ENCODE measurements at regions not wholly inside any gene's neighbourhood (a gene's known extent, or its start where the extent isn't known, plus 50 kb on each side); places are given as distances from the start of the nearest gene placed in this dataset.

GRCh38 chr1:177784936-177785335 lies 184.9 kb downstream of the SEC16B start:
- no peaks in the 10 kb centered on the region for H3K36me3 ChIP-seq (ENCODE audit: control insufficient read depth, low read length)
- H3K4me1 ChIP-seq (ENCODE audit: control insufficient read depth, low read length): no peaks in the 10 kb centered on the region
- TF ChIP-seq CTCF (IDR thresholded peaks at IDR 0.05; ENCODE audit: low read depth, low read length, poor library complexity, severe bottlenecking) (no peak), EZH2phosphoT487 (IDR thresholded peaks at IDR 0.05; ENCODE audit: borderline replicate concordance, low read length) (no peak)
- H3K27ac ChIP-seq (ENCODE audit: low read depth, low read length): no peak overlapping the region
- H3F3A ChIP-seq (ENCODE audit: control insufficient read depth, insufficient read depth): no peaks in the 10 kb centered on the region
- no peaks in the 10 kb centered on the region for H3K79me2 ChIP-seq (ENCODE audit: control insufficient read depth, low read length)
- H3K4me3 ChIP-seq (ENCODE audit: low read length): no peak overlapping the region
- no peaks in the 10 kb centered on the region for H3K27me3 ChIP-seq (ENCODE audit: control insufficient read depth, low read length)
- H3K9me3 ChIP-seq (ENCODE audit: control insufficient read depth, insufficient read depth, low read length): no peaks in the 10 kb centered on the region
- no peaks in the 10 kb centered on the region for H3K9me2 ChIP-seq (replicated peaks; ENCODE audit: control insufficient read depth, low read length)
- H3K4me2 ChIP-seq (ENCODE audit: low read length): no peak overlapping the region
- no peaks in the 10 kb centered on the region for H4K20me1 ChIP-seq (ENCODE audit: control insufficient read depth, insufficient read depth, low read depth, low read length)

- H3K4me3 ChIP-seq (ENCODE audit: low read length): no peak overlapping the region
- no peaks in the 10 kb centered on the region for H3K9me3 ChIP-seq (ENCODE audit: control insufficient read depth, insufficient read depth, low read length)
- no peaks in the 10 kb centered on the region for H3K4me1 ChIP-seq (ENCODE audit: control insufficient read depth, low read length)
- no peaks in the 10 kb centered on the region for H3K9me2 ChIP-seq (replicated peaks; ENCODE audit: control insufficient read depth, low read length)
- H3F3A ChIP-seq (ENCODE audit: control insufficient read depth, insufficient read depth): no peaks in the 10 kb centered on the region
- H3K27ac ChIP-seq (ENCODE audit: low read depth, low read length): no peak overlapping the region
- no peaks in the 10 kb centered on the region for H3K79me2 ChIP-seq (ENCODE audit: control insufficient read depth, low read length)
- TF ChIP-seq EZH2phosphoT487 (IDR thresholded peaks at IDR 0.05; ENCODE audit: borderline replicate concordance, low read length): no peak
- H4K20me1 ChIP-seq (ENCODE audit: control insufficient read depth, insufficient read depth, low read depth, low read length): no peaks in the 10 kb centered on the region
- no peak overlapping the region for H3K4me2 ChIP-seq (ENCODE audit: low read length)
- no peaks in the 10 kb centered on the region for H3K36me3 ChIP-seq (ENCODE audit: control insufficient read depth, low read length)
- H3K27me3 ChIP-seq (ENCODE audit: control insufficient read depth, low read length): no peaks in the 10 kb centered on the region
These were observed 185.4 kb downstream of the SEC16B start for GRCh38 chr1:177784409-177784808.

- Histone ChIP-seq H3K4me1 (ENCODE audit: control insufficient read depth, low read length) (no peaks in the 10 kb centered on the region), H3K9me2 (replicated peaks; ENCODE audit: control insufficient read depth, low read length) (no peaks in the 10 kb centered on the region), H3K9me3 (ENCODE audit: control insufficient read depth, insufficient read depth, low read length) (no peaks in the 10 kb centered on the region), H3K4me2 (ENCODE audit: low read length) (no peak overlapping the region), H3K27me3 (ENCODE audit: control insufficient read depth, low read length) (no peaks in the 10 kb centered on the region), H3K79me2 (ENCODE audit: control insufficient read depth, low read length) (no peaks in the 10 kb centered on the region), H3K36me3 (ENCODE audit: control insufficient read depth, low read length) (no peaks in the 10 kb centered on the region), H3K4me3 (ENCODE audit: low read length) (no peak overlapping the region), H4K20me1 (ENCODE audit: control insufficient read depth, insufficient read depth, low read depth, low read length) (no peaks in the 10 kb centered on the region), H3F3A (ENCODE audit: control insufficient read depth, insufficient read depth) (no peaks in the 10 kb centered on the region), H3K27ac (ENCODE audit: low read depth, low read length) (no peak overlapping the region)
- no peak for TF ChIP-seq EZH2phosphoT487 (IDR thresholded peaks at IDR 0.05; ENCODE audit: borderline replicate concordance, low read length)
- TF ChIP-seq CTCF (IDR thresholded peaks at IDR 0.05; ENCODE audit: low read depth, low read length, poor library complexity, severe bottlenecking): peak; percentile 24
These were observed 186.8 kb downstream of the SEC16B start for GRCh38 chr1:177783051-177783450.

GRCh38 chr1:177780096-177780700 lies 189.7 kb downstream of the SEC16B start:
- Histone ChIP-seq H3K4me1 (ENCODE audit: control insufficient read depth, low read length) (no peaks in the 10 kb centered on the region), H3K9me2 (replicated peaks; ENCODE audit: control insufficient read depth, low read length) (no peaks in the 10 kb centered on the region), H4K20me1 (ENCODE audit: control insufficient read depth, insufficient read depth, low read depth, low read length) (no peaks in the 10 kb centered on the region)

More at GRCh38 chr1:177780096-177780700, 189.7 kb downstream of the SEC16B start:
- Histone ChIP-seq H3K36me3 (ENCODE audit: control insufficient read depth, low read length) (no peaks in the 10 kb centered on the region), H3K79me2 (ENCODE audit: control insufficient read depth, low read length) (no peaks in the 10 kb centered on the region), H3K27me3 (ENCODE audit: control insufficient read depth, low read length) (no peaks in the 10 kb centered on the region), H3K4me2 (ENCODE audit: low read length) (no peak overlapping the region), H3K27ac (ENCODE audit: low read depth, low read length) (no peak overlapping the region), H3F3A (ENCODE audit: control insufficient read depth, insufficient read depth) (no peaks in the 10 kb centered on the region), H3K4me3 (ENCODE audit: low read length) (no peak overlapping the region), H3K9me3 (ENCODE audit: control insufficient read depth, insufficient read depth, low read length) (no peaks in the 10 kb centered on the region)
- TF ChIP-seq EZH2phosphoT487 (IDR thresholded peaks at IDR 0.05; ENCODE audit: borderline replicate concordance, low read length): no peak
- TF ChIP-seq CTCF (IDR thresholded peaks at IDR 0.05; ENCODE audit: low read depth, low read length, poor library complexity, severe bottlenecking): peak; percentile 43

Data from DOHH2 (cell line).